BJ (cell line): ENCODE measurements at regions not wholly inside any gene's neighbourhood (a gene's known extent, or its start where the extent isn't known, plus 50 kb on each side); places are given as distances from the start of the nearest gene placed in this dataset.

Experiments used
- CTCF ChIA-PET: fragments of 350-600 bp; formaldehyde crosslinking; extraction: SDS; loops from one replicate; lab custom pipeline; 2021; ENCODE audit warnings: antibody characterized with exemption, inconsistent platforms; lab: Yijun Ruan, JAX
- POLR2A ChIA-PET: fragments of 300-600 bp; sonication (Branson Sonifier 250); formaldehyde crosslinking; extraction: SDS; loops from one replicate; lab custom pipeline; 2021; ENCODE audit warnings: antibody characterized with exemption; lab: Charles Lee
- DNase-seq: peaks from one replicate; pipeline ENCODE4 v3.0.0-alpha.2; 2011; ENCODE audit warnings: low read depth
- H3K27me3 ChIP-seq: 2 replicates; pipeline ENCODE4 v1.6.0; 2011; ENCODE audit warnings: low read length; ENCODE audit not compliant: control insufficient read depth, insufficient read depth
- H3K36me3 ChIP-seq: 2 replicates; pipeline ENCODE4 v1.5.1; 2011; ENCODE audit warnings: low read length; ENCODE audit not compliant: control insufficient read depth, insufficient read depth
- H3K4me3 ChIP-seq: 2 replicates; pipeline ENCODE4 v1.5.1; 2011; ENCODE audit warnings: low read depth, mild to moderate bottlenecking, control low read depth, low read length
- TF ChIP-seq, protein P1 (sequence below): IDR thresholded peaks from 2 replicates; pipeline ENCODE4 v1.5.1; 2011; ENCODE audit warnings: low read depth, mild to moderate bottlenecking, control low read depth, inconsistent platforms, low read length, moderate library complexity; ENCODE audit not compliant: insufficient read depth

DNA sequence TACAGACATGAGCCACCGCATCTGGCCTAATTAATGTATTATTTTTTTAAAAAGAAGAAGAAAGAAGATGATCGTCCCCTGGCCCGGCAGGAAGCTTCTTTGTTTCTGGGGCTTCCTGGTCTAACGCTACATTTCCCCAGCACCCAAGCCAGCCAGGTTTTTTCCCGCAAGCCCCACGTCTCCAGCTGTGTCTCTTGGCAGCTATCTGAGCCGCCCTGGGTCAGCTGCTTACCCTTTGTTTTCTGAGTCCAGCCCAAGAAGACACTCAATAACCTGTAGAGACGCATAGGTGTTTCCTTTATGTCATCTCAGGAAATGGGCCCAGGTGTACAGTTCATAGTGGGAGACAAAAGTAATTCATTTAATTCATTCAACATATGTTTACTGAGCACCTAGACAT lies 110.2 kb downstream of the MTPAP start:
- DNase-seq, result no peak
- ChIA-PET CTCF (interaction anchor here (0.6 to 10.6 kb wide), 2 partner anchors 11 to 238 kb away, joined by 3 to 165 read pairs; no protein-coding TSS in a partner anchor), POLR2A (no interaction called here)
- Histone ChIP-seq H3K4me3 (no peak overlapping the region), H3K27me3 (no peaks in the 10 kb centered on the region), H3K36me3 (no peaks in the 10 kb centered on the region)
- TF ChIP-seq, protein P1, sequence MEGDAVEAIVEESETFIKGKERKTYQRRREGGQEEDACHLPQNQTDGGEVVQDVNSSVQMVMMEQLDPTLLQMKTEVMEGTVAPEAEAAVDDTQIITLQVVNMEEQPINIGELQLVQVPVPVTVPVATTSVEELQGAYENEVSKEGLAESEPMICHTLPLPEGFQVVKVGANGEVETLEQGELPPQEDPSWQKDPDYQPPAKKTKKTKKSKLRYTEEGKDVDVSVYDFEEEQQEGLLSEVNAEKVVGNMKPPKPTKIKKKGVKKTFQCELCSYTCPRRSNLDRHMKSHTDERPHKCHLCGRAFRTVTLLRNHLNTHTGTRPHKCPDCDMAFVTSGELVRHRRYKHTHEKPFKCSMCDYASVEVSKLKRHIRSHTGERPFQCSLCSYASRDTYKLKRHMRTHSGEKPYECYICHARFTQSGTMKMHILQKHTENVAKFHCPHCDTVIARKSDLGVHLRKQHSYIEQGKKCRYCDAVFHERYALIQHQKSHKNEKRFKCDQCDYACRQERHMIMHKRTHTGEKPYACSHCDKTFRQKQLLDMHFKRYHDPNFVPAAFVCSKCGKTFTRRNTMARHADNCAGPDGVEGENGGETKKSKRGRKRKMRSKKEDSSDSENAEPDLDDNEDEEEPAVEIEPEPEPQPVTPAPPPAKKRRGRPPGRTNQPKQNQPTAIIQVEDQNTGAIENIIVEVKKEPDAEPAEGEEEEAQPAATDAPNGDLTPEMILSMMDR, result no peak

DNA sequence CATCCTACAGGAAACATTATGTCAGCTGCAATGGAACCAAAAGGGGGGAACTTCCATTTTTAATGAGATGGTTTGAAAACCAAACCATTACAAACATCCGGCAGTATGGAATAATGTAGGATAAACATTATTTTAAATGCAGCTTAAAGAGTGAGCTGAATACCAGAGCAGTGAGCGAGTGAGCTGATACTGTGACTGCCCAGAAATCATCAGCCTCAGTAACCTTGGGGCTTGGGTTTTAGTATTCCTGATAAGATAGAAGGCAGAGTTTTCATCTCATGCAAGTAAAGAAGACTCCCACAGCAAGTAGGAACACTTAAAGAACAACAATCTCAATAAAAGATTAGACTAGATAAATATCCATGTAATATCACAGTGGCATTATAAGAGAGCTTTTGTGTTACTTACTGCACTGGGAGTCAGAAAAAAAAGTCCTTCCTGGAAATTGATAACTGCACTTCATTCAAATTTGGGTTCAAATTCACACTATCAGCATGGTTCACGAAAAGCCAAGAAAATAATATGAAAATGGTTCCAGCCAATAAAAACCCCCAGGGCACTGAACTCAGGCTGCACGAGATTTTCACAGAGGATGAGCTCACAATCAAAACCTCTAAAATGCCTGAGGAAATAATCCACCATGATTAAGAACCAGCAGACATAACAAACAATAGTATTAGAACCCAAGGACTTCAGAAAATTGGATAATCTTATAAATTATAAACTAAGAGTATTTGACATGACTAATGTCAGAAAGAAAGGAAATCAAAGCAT lies 115.7 kb downstream of the MTPAP start:
- POLR2A ChIA-PET, result no interaction called here
- no peaks in the 10 kb centered on the region; the same call in 1 of the 2 replicates for H3K27me3 ChIP-seq
- H3K36me3 ChIP-seq, result no peaks in the 10 kb centered on the region
- TF ChIP-seq, protein P1, result no peak
- no peak for DNase-seq
- CTCF ChIA-PET, result interaction anchor here (0.8 to 1.9 kb wide), 4 partner anchors 11 to 235 kb away, joined by 3 to 11 read pairs (median 4); no protein-coding TSS in a partner anchor
- no peak overlapping the region for H3K4me3 ChIP-seq

DNA sequence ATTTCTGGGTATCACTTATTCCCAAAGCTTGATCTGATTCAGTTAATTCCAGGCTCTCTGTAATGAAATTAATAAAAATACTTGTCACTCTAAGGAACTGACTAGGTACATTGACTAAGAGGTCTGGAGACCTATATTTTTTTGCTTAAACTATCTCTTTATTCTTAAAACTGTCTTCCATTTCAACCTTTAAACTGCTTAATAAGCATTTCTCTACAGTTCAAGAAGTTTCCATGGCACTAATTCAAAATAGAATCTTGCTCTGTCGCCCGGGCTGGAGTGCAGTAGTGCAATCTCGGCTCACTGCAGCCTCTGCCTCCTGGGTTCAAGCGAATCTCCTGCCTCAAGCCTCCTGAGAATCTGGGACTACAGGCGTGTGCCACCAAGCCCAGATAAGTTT lies 117.4 kb downstream of the MTPAP start:
- Histone ChIP-seq H3K27me3 (no peaks in the 10 kb centered on the region; the same call in 1 of the 2 replicates), H3K36me3 (no peaks in the 10 kb centered on the region), H3K4me3 (no peak overlapping the region)
- ChIA-PET CTCF (interaction anchor here (2.1 kb wide), 1 partner anchor 10 kb away, joined by 9 read pairs; no protein-coding TSS in a partner anchor), POLR2A (no interaction called here)
- no peak for DNase-seq
- TF ChIP-seq, protein P1, result no peak

DNA sequence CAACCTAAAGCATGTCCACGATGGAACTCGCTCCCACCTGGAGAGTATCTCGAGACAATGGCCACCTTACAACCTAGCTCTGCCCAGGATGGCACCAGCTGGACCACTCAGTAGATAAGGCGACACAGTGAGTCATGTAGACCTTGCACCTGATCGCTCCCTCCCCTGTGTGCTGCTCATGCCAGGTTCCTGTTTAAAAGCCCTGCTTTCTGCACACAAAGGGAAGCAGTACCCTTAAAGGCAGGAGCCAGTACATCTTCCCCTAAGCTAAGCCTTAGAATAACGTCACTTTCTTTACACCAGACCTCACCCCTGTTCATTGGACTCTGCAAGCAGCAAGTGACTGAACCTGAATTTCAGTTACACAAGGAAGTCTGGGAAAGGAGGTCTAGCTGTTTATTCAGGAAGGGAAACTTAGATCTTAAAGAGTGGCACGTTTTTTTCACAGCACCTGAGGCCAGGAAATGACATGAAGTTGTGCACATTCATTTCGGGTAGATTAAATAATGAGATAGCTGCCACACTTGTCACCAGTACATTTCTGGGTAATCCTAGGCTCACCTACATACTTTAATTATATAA lies 117.9 kb downstream of the MTPAP start:
- no peak for DNase-seq
- ChIA-PET CTCF (interaction anchor here (0.6 to 2.1 kb wide), 4 partner anchors 10 to 233 kb away, joined by 3 to 9 read pairs (median 8); no protein-coding TSS in a partner anchor), POLR2A (no interaction called here)
- no peaks in the 10 kb centered on the region for H3K36me3 ChIP-seq
- TF ChIP-seq, protein P1, result no peak
- no peaks in the 10 kb centered on the region; the same call in 1 of the 2 replicates for H3K27me3 ChIP-seq
- no peak overlapping the region for H3K4me3 ChIP-seq

DNA sequence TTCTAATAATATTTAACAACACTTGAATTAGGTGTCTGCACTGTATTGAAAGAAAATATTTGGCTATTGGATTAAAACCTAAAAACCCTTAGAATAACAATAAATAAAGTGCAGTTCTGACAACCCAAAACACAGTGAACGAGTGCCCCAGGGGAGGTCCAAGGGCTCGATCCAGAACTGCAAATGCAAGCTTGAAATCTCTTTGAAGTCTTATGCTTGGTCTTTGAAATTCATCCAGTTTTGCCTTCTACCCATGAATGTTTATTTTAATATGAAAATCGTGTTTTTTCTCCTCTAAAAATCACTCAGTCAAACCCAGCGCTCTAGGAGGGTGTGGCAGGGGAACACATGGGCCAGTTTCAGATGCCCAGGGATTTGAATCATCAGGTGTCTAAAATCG lies 119.5 kb downstream of the MTPAP start:
- TF ChIP-seq, protein P1, result no peak
- Histone ChIP-seq H3K4me3 (no peak overlapping the region), H3K36me3 (no peaks in the 10 kb centered on the region), H3K27me3 (no peaks in the 10 kb centered on the region; the same call in 1 of the 2 replicates)
- ChIA-PET POLR2A (no interaction called here), CTCF (interaction anchor here (2.0 kb wide), 1 partner anchor 9 kb away, joined by 8 read pairs; no protein-coding TSS in a partner anchor)
- DNase-seq, result no peak
